ENCODE measurements at regions not wholly inside any gene's neighbourhood (a gene's known extent, or its start where the extent isn't known, plus 50 kb on each side); places are given as distances from the start of the nearest gene placed in this dataset.

GRCh38 chr12:124411281-124411878 lies 116.5 kb downstream of the RFLNA start:
- DNase-seq, result peak; percentile 95

- DNase-seq, result no peak
Measured at GRCh38 chr12:124410354-124411175, 115.7 kb downstream of the RFLNA start.

GRCh38 chr12:124408822-124409517 lies 114.1 kb downstream of the RFLNA start:
- no peak for DNase-seq

GRCh38 chr12:124407074-124407473 lies 112.2 kb downstream of the RFLNA start:
- no peak for DNase-seq

GRCh38 chr12:124406043-124406442 lies 111.2 kb downstream of the RFLNA start:
- no peak for DNase-seq

- no peak for DNase-seq
Measured at GRCh38 chr12:124405592-124405991, 110.7 kb downstream of the RFLNA start.

- no peak for DNase-seq
Measured at GRCh38 chr12:124405151-124405550, 110.3 kb downstream of the RFLNA start.

- DNase-seq, result no peak
Measured at GRCh38 chr12:124404162-124404784, 109.4 kb downstream of the RFLNA start.

- DNase-seq, result no peak
Measured at GRCh38 chr12:124403273-124403672, 108.4 kb downstream of the RFLNA start.

GRCh38 chr12:124402248-124403066 lies 107.6 kb downstream of the RFLNA start:
- no peak for DNase-seq

GRCh38 chr12:124401704-124402221 lies 106.9 kb downstream of the RFLNA start:
- no peak for DNase-seq

- DNase-seq, result no peak
Measured at GRCh38 chr12:124400124-124400523, 105.2 kb downstream of the RFLNA start.

GRCh38 chr12:124399622-124400021 lies 104.7 kb downstream of the RFLNA start:
- no peak for DNase-seq

- DNase-seq, result no peak
Measured at GRCh38 chr12:124398578-124399227, 103.8 kb downstream of the RFLNA start.

GRCh38 chr12:124397807-124398577 lies 103.1 kb downstream of the RFLNA start:
- DNase-seq, result peak; percentile 52

- DNase-seq, result no peak
Measured at GRCh38 chr12:124397399-124397679, 102.4 kb downstream of the RFLNA start.

GRCh38 chr12:124396544-124397398 lies 101.9 kb downstream of the RFLNA start:
- DNase-seq, result no peak

- DNase-seq, result no peak
Measured at GRCh38 chr12:124395986-124396385, 101.1 kb downstream of the RFLNA start.

GRCh38 chr12:124395284-124395752 lies 100.4 kb downstream of the RFLNA start:
- no peak for DNase-seq

Data from fibroblast of skin of abdomen (primary cell).